Cardiac muscle cell (in vitro differentiated cells and primary cell): ENCODE measurements at regions not wholly inside any gene's neighbourhood (a gene's known extent, or its start where the extent isn't known, plus 50 kb on each side); places are given as distances from the start of the nearest gene placed in this dataset.

Experiments
- DNase-seq, 2 donors: peaks; one replicate each; pipeline versions ENCODE4 v3.0.0 to v3.0.0-alpha.2; 2010 to 2017; ENCODE audit warnings: low read depth in 1 of 2, low spot score in 1 of 2
- H3K27ac ChIP-seq: fragments of 200-600 bp; sonication (generic); 2 replicates; pipeline ENCODE4 v1.5.1; 2016
- H3K27me3 ChIP-seq: fragments of 200-600 bp; sonication (generic); 2 replicates; pipeline ENCODE4 v1.6.0; 2016; ENCODE audit warnings: control low read depth
- H3K36me3 ChIP-seq: fragments of 200-600 bp; sonication (generic); 2 replicates; pipeline ENCODE4 v1.5.1; 2016; ENCODE audit warnings: control low read depth
- H3K4me1 ChIP-seq: fragments of 200-600 bp; sonication (generic); 2 replicates; pipeline ENCODE4 v1.8.1; 2017; ENCODE audit warnings: low read depth, mild to moderate bottlenecking, mixed run types
- H3K4me3 ChIP-seq: fragments of 200-600 bp; sonication (generic); 2 replicates; pipeline ENCODE4 v1.5.1; 2016; ENCODE audit warnings: mild to moderate bottlenecking
- H3K9me3 ChIP-seq: fragments of 200-600 bp; sonication (generic); 2 replicates; pipeline ENCODE4 v1.5.1; 2017; ENCODE audit warnings: low read depth, mild to moderate bottlenecking, control low read depth
- CTCF ChIP-seq: IDR thresholded peaks from 2 replicates; pipeline ENCODE4 v1.5.1; 2012; ENCODE audit warnings: low read depth, mild to moderate bottlenecking, low read length

- no peaks in the 10 kb centered on the region for H3K9me3 ChIP-seq
- peaks cover 29% of the 10 kb centered on the region for H3K4me1 ChIP-seq
- no peaks in the 10 kb centered on the region for H3K27me3 ChIP-seq
- no peak for TF ChIP-seq CTCF
- H3K27ac ChIP-seq, result peak overlapping the region; percentile 73
- H3K36me3 ChIP-seq, result no peaks in the 10 kb centered on the region
- H3K4me3 ChIP-seq, result no peak overlapping the region
- DNase-seq, result peak in 1 of 2 donors; percentile 54
Measured at GRCh38 chr5:1948111-1948510, 65.4 kb upstream of the IRX4 start.

GRCh38 chr5:1946776-1947175 is 64.1 kb upstream of the IRX4 start:
- no peak for TF ChIP-seq CTCF
- Histone ChIP-seq H3K9me3 (no peaks in the 10 kb centered on the region), H3K27ac (peak overlapping the region; percentile 93), H3K36me3 (no peaks in the 10 kb centered on the region), H3K27me3 (no peaks in the 10 kb centered on the region), H3K4me1 (peaks cover 22% of the 10 kb centered on the region), H3K4me3 (no peak overlapping the region)
- DNase-seq, result peak in 1 of 2 donors; percentile 91

GRCh38 chr5:1946122-1946677 is 63.5 kb upstream of the IRX4 start:
- peaks cover 22% of the 10 kb centered on the region for H3K4me1 ChIP-seq
- no peaks in the 10 kb centered on the region for H3K9me3 ChIP-seq
- no peaks in the 10 kb centered on the region for H3K27me3 ChIP-seq
- peak overlapping the region; percentile 93 for H3K27ac ChIP-seq
- H3K36me3 ChIP-seq, result no peaks in the 10 kb centered on the region
- no peak for TF ChIP-seq CTCF
- H3K4me3 ChIP-seq, result no peak overlapping the region
- DNase-seq, result peak in 1 of 2 donors; percentile 61

- H3K36me3 ChIP-seq, result no peaks in the 10 kb centered on the region
- no peaks in the 10 kb centered on the region for H3K27me3 ChIP-seq
- H3K4me3 ChIP-seq, result no peak overlapping the region
- peak overlapping the region; percentile 93 for H3K27ac ChIP-seq
- DNase-seq, result no peak
- TF ChIP-seq CTCF, result no peak
- H3K4me1 ChIP-seq, result peaks cover 22% of the 10 kb centered on the region
- H3K9me3 ChIP-seq, result no peaks in the 10 kb centered on the region
Measured at GRCh38 chr5:1945606-1946005, 62.9 kb upstream of the IRX4 start.

- Histone ChIP-seq H3K4me3 (no peak overlapping the region), H3K36me3 (no peaks in the 10 kb centered on the region), H3K9me3 (no peaks in the 10 kb centered on the region), H3K27me3 (no peaks in the 10 kb centered on the region), H3K27ac (no peak overlapping the region), H3K4me1 (peaks cover 22% of the 10 kb centered on the region)
- no peak for TF ChIP-seq CTCF
- DNase-seq, result no peak
Measured at GRCh38 chr5:1944408-1944807, 61.7 kb upstream of the IRX4 start.
